IMR-90 (cell line): ENCODE measurements at regions not wholly inside any gene's neighbourhood (a gene's known extent, or its start where the extent isn't known, plus 50 kb on each side); places are given as distances from the start of the nearest gene placed in this dataset.

Source experiments
- ATAC-seq: fragments of 200-7000 bp; cut with Tn5 transposase; 2 replicates; pipeline ENCODE4 v1.9.1; 2020; ENCODE audit warnings: low read depth, mild to moderate bottlenecking, moderate library complexity
- BruUV-seq: library from RNA; stranded (reverse); fragments of 400-500 nt; replicated peaks from 2 replicates; lab custom pipeline; 2021; lab: Mats Ljungman, UMichigan
- CTCF ChIA-PET: fragments of 300-600 bp; formaldehyde crosslinking; extraction: SDS; loops from one replicate; lab custom pipeline; 2021; ENCODE audit warnings: antibody characterized with exemption; lab: Yijun Ruan, JAX
- POLR2A ChIA-PET: fragments of 300-600 bp; sonication (Branson Sonifier 250); formaldehyde crosslinking; loops from one replicate; lab custom pipeline; 2022; ENCODE audit warnings: antibody characterized with exemption; ENCODE audit not compliant: unreplicated experiment; lab: Charles Lee
- DNase-seq: peaks from one replicate; pipeline ENCODE4 v3.0.0; 2013
- H2AFZ ChIP-seq: replicated peaks from 2 replicates; pipeline ENCODE3; 2013; ENCODE audit warnings: low read length, mild to moderate bottlenecking; ENCODE audit not compliant: poor library complexity
- H2AK5ac ChIP-seq: 2 replicates; pipeline ENCODE4 v1.6.1; 2013; ENCODE audit warnings: low read depth, low read length, inconsistent platforms
- H2AK9ac ChIP-seq: replicated peaks from 2 replicates; pipeline ENCODE3; 2013; ENCODE audit warnings: mild to moderate bottlenecking, low read depth, low read length, moderate library complexity; ENCODE audit not compliant: poor library complexity
- H2BK120ac ChIP-seq: 2 replicates; pipeline ENCODE4 v1.6.1; 2013; ENCODE audit warnings: low read depth, low read length, inconsistent platforms
- H2BK15ac ChIP-seq: 3 replicates; pipeline ENCODE4 v1.6.1; 2013; ENCODE audit warnings: low read depth, low read length, inconsistent platforms
- H2BK20ac ChIP-seq: 2 replicates; pipeline ENCODE4 v1.6.1; 2013; ENCODE audit warnings: low read depth, mild to moderate bottlenecking, inconsistent platforms, low read length, moderate library complexity
- H2BK5ac ChIP-seq: 2 replicates; pipeline ENCODE4 v1.6.1; 2013; ENCODE audit warnings: mild to moderate bottlenecking, low read depth, low read length, inconsistent platforms; ENCODE audit not compliant: poor library complexity, severe bottlenecking
- H3K14ac ChIP-seq: replicated peaks from 2 replicates; pipeline ENCODE4 v1.6.1; 2013; ENCODE audit warnings: low read depth, low read length, inconsistent platforms
- H3K18ac ChIP-seq: 2 replicates; pipeline ENCODE4 v1.6.1; 2013; ENCODE audit warnings: low read depth, low read length, control low read depth
- H3K23ac ChIP-seq: 2 replicates; pipeline ENCODE4 v1.6.1; 2013; ENCODE audit warnings: low read depth, low read length, inconsistent platforms
- H3K27ac ChIP-seq: 2 replicates; pipeline ENCODE4 v1.5.1; 2013; ENCODE audit warnings: mild to moderate bottlenecking, control low read depth, low read length; ENCODE audit not compliant: insufficient read depth
- H3K27me3 ChIP-seq: 2 replicates; pipeline ENCODE4 v1.6.1; 2013; ENCODE audit warnings: low read length; ENCODE audit not compliant: control insufficient read depth, insufficient read depth
- H3K36me3 ChIP-seq: 2 replicates; pipeline ENCODE4 v1.6.1; 2013; ENCODE audit warnings: low read length, mixed read lengths; ENCODE audit not compliant: control insufficient read depth, insufficient read depth
- H3K4ac ChIP-seq: 2 replicates; pipeline ENCODE4 v1.6.1; 2013; ENCODE audit warnings: low read depth, low read length, inconsistent platforms
- H3K4me1 ChIP-seq: 2 replicates; pipeline ENCODE4 v1.6.1; 2013; ENCODE audit warnings: low read length, mixed read lengths; ENCODE audit not compliant: control insufficient read depth, insufficient read depth
- H3K4me2 ChIP-seq: 2 replicates; pipeline ENCODE4 v1.6.1; 2013; ENCODE audit warnings: low read depth, mild to moderate bottlenecking, control low read depth, low read length, moderate library complexity
- H3K4me3 ChIP-seq: 2 replicates; pipeline ENCODE4 v1.5.1; 2013; ENCODE audit warnings: low read depth, mild to moderate bottlenecking, control low read depth, low read length, moderate library complexity; ENCODE audit not compliant: insufficient read depth
- H3K56ac ChIP-seq: 2 replicates; pipeline ENCODE4 v1.6.1; 2013; ENCODE audit warnings: low read length, inconsistent platforms; ENCODE audit not compliant: insufficient read depth; ENCODE audit errors: extremely low read depth
- H3K79me1 ChIP-seq, 2 experiments: 2 replicates each; pipeline ENCODE4 v1.6.1; 2013; ENCODE audit warnings: low read length in 2 of 2, inconsistent platforms in 1 of 2, low read depth in 1 of 2
- H3K9ac ChIP-seq: 2 replicates; pipeline ENCODE4 v1.6.1; 2013; ENCODE audit warnings: low read depth, low read length, control low read depth
- H3K9me1 ChIP-seq: 2 replicates; pipeline ENCODE4 v1.6.1; 2013; ENCODE audit warnings: low read length, inconsistent platforms; ENCODE audit not compliant: insufficient read depth
- H3K9me3 ChIP-seq: 2 replicates; pipeline ENCODE4 v1.6.1; 2013; ENCODE audit warnings: low read length; ENCODE audit not compliant: control insufficient read depth, insufficient read depth
- H4K20me1 ChIP-seq: 2 replicates; pipeline ENCODE4 v1.6.1; 2013; ENCODE audit warnings: low read length, inconsistent platforms; ENCODE audit not compliant: insufficient read depth
- H4K5ac ChIP-seq: 2 replicates; pipeline ENCODE4 v1.6.1; 2013; ENCODE audit warnings: mild to moderate bottlenecking, low read depth, low read length, control low read depth
- H4K8ac ChIP-seq, 2 experiments: 2 replicates each; pipeline ENCODE4 v1.6.1; 2013; ENCODE audit warnings: low read depth in 2 of 2, low read length in 2 of 2, control low read depth in 1 of 2, inconsistent platforms in 1 of 2
- H4K91ac ChIP-seq: 2 replicates; pipeline ENCODE4 v1.6.1; 2013; ENCODE audit warnings: low read depth, low read length, inconsistent platforms; ENCODE audit not compliant: insufficient read depth
- FOS ChIP-seq: fragments of 150-350 bp; IDR thresholded peaks from 2 replicates; pipeline ENCODE4 v1.6.1; 2016; ENCODE audit warnings: low read depth, low read length
- MAZ ChIP-seq: IDR thresholded peaks from 2 replicates; pipeline ENCODE4 v1.6.1; 2012; ENCODE audit warnings: low read depth, mild to moderate bottlenecking, low read length, improper control_type of control experiment, moderate library complexity, borderline replicate concordance
- MXI1 ChIP-seq: IDR thresholded peaks from 2 replicates; pipeline ENCODE4 v1.6.1; 2012; ENCODE audit warnings: low read depth, mild to moderate bottlenecking, low read length, moderate library complexity, borderline replicate concordance
- RAD21 ChIP-seq: IDR thresholded peaks from 2 replicates; pipeline ENCODE4 v1.6.1; 2012; ENCODE audit warnings: low read length, improper control_type of control experiment
- SMC3 ChIP-seq: fragments of 150-350 bp; IDR thresholded peaks from 2 replicates; pipeline ENCODE4 v1.6.1; 2016; ENCODE audit warnings: low read depth, mild to moderate bottlenecking, antibody characterized with exemption, low read length, moderate library complexity
- WGBS, 2 experiments: methylation state at CpG; one replicate each; pipeline versions ENCODE4 v1.1.5 to v1.1.7; 2013; ENCODE audit warnings: missing lambda C conversion rate in 2 of 2; ENCODE audit not compliant: insufficient read length in 1 of 2; ENCODE audit errors: extremely low coverage in 2 of 2; 5-methylcytosine and 5-hydroxymethylcytosine counted together
- dilution Hi-C: fragments of 300-500 bp; cut with HindIII; formaldehyde crosslinking; loops from one replicate; pipeline ENCODE4 v1.14.3; 2018; ENCODE audit warnings: low sequenced_read_pairs; ENCODE audit not compliant: unreplicated experiment
- in situ Hi-C: fragments of 300-500 bp; cut with MboI; formaldehyde crosslinking; loops from 3 replicates; pipeline ENCODE4 v1.14.3; 2019; ENCODE audit warnings: low sequenced_read_pairs, inconsistent platforms, mixed read lengths
- intact Hi-C: fragments of 100-400 bp; cut with micrococcal nuclease; formaldehyde crosslinking; loops from 2 replicates; pipeline ENCODE4 v1.10.0; 2022

DNA sequence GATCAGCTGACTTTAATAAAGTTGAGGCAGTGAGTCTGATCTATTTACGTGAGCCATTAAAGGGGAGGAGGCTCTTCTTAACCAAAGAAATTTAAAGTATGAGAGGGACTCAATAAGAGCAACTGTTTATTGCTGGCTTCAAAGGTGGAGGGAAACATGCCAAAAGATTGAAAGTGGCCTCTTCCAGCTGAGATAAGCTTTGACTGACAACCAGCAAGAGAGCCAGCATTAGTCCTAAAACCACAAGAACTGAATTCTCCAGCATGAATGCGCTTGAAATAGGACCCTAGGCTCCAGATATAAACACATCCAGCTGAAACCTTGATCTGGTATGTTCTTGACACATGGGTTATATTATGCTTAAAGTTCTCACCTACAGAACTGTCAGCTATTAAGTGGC is 123.1 kb upstream of the GJE1 start:
- Histone ChIP-seq H3K27ac (no peak overlapping the region), H2AK9ac (no peak overlapping the region), H3K23ac (no peak overlapping the region; the same call in 1 of the 2 replicates), H3K9ac (no peak overlapping the region), H4K20me1 (no peaks in the 10 kb centered on the region), H2BK20ac (peak overlapping the region; percentile 28; the same call in 1 of the 2 replicates), H3K18ac (peak overlapping the region; percentile 80; the same call in 1 of the 2 replicates), H2AK5ac (no peak overlapping the region), H3K36me3 (no peaks in the 10 kb centered on the region), H4K5ac (peak overlapping the region; percentile 30; the same call in 1 of the 2 replicates), H3K4me1 (peaks cover 17% of the 10 kb centered on the region), H3K9me3 (no peaks in the 10 kb centered on the region), H3K4me2 (peak overlapping the region; percentile 60; the same call in 1 of the 2 replicates), H3K9me1 (peaks cover 5% of the 10 kb centered on the region; the same call in 1 of the 2 replicates), H4K91ac (no peak overlapping the region), H3K56ac (no peak overlapping the region), H3K4ac (no peak overlapping the region; the same call in 1 of the 2 replicates), H3K4me3 (no peak overlapping the region), H3K79me1 (peaks cover 4 to 11% of the 10 kb centered on the region in 2 experiments; a peak in 3 of 4 replicates), H2BK120ac (peak overlapping the region; percentile 46; the same call in 1 of the 2 replicates), H2BK15ac (peak overlapping the region; percentile 79; the same call in 2 of the 3 replicates), H3K27me3 (no peaks in the 10 kb centered on the region), H2AFZ (no peak overlapping the region), H3K14ac (no peak overlapping the region), H2BK5ac (peak overlapping the region; percentile 46), H4K8ac (no peak overlapping the region)
- in situ Hi-C loops (no loop called here), intact Hi-C loops (no loop called here), dilution Hi-C loops (no loop called here)
- DNase-seq (peak; percentile 72), ATAC-seq (peak; percentile 35; the same call in 1 of the 2 replicates)
- no TSS peak for BruUV-seq
- ChIA-PET CTCF (interaction anchor here (1.0 to 1.1 kb wide), 2 partner anchors 20 to 373 kb away, joined by 3 to 4 read pairs; no protein-coding TSS in a partner anchor), POLR2A (no interaction called here)
- TF ChIP-seq SMC3 (no peak), MXI1 (no peak), RAD21 (no peak), FOS (no peak), MAZ (no peak)
- WGBS, 2 experiments: no CpG with 5 or more reads among the region's 2 CpGs
